Urinary bladder (tissue), 3 donors: ENCODE measurements at regions not wholly inside any gene's neighbourhood (a gene's known extent, or its start where the extent isn't known, plus 50 kb on each side); places are given as distances from the start of the nearest gene placed in this dataset.

Source experiments
- DNase-seq: peaks from one replicate; pipeline ENCODE4 v3.0.0-alpha.2; 2015; ENCODE audit errors: extremely low spot score
- H3K27ac ChIP-seq: one replicate; pipeline ENCODE4 v1.5.1; 2013; ENCODE audit warnings: low read depth, mild to moderate bottlenecking, moderate library complexity
- H3K36me3 ChIP-seq: one replicate; pipeline ENCODE4 v1.6.1; 2013; ENCODE audit warnings: mild to moderate bottlenecking, moderate library complexity; ENCODE audit not compliant: insufficient read depth
- H3K4me1 ChIP-seq: one replicate; pipeline ENCODE4 v1.6.1; 2013; ENCODE audit warnings: mild to moderate bottlenecking, moderate library complexity; ENCODE audit not compliant: insufficient read depth
- H3K4me3 ChIP-seq: one replicate; pipeline ENCODE4 v1.5.1; 2013; ENCODE audit warnings: low read depth, low read length
- WGBS: extraction: QIAGEN DNeasy Blood & Tissue Kit; methylation state at CpG from one replicate; pipeline ENCODE4 v1.1.7; 2013; 5-methylcytosine and 5-hydroxymethylcytosine counted together
- donor health status: healthy with polysubstance abuse.
- donor health status: healthy.

DNA sequence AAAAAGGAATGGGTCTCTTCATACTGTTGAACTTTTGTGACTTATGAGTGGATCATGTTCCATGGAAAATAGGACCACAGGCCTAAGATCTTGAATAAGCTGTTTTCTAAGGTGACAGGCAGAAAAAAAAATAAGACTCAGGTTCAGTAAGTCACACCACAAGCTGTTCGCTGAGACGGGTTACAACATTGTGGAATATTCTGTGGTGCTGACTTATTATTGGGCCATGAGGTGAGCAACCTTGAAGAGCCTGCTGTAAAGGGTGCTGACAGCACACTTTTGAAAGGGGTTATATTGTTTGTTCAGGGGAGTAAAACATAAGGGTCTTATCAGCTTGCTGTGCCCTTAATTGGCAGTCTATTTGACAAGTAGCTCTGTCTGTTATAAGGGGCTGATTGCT lies 439.8 kb upstream of the SLC14A2 start:
- no peak for DNase-seq
- H3K4me3 ChIP-seq = no peak overlapping the region
- WGBS = 97% methylated on average over 2 of the region's 2 CpGs
- no peak overlapping the region for H3K27ac ChIP-seq
- no peaks in the 10 kb centered on the region for H3K36me3 ChIP-seq
- H3K4me1 ChIP-seq = no peaks in the 10 kb centered on the region

DNA sequence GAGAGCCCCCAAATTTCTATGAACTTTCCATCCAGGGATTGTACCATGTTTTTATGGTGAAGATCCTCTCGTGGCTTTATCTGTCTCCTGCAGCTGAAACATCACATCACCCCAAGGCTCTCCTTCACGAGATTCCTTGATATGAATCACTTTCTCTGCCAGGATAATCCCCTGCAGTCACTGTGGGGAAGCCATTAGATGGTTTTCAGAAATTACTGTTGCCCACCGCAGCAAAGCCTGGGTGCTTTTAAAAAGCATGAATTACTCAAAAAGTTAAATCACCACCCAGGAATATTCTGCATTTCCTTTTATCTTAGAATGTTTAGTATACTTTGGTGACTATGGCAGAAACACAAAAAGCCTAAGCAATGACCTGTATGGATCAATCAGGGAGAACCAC lies 428.4 kb upstream of the SLC14A2 start:
- no peak for DNase-seq
- H3K4me1 ChIP-seq = no peaks in the 10 kb centered on the region
- WGBS = 67% methylated on average over 3 of the region's 3 CpGs
- H3K36me3 ChIP-seq = no peaks in the 10 kb centered on the region
- H3K4me3 ChIP-seq = no peak overlapping the region
- no peak overlapping the region for H3K27ac ChIP-seq

DNA sequence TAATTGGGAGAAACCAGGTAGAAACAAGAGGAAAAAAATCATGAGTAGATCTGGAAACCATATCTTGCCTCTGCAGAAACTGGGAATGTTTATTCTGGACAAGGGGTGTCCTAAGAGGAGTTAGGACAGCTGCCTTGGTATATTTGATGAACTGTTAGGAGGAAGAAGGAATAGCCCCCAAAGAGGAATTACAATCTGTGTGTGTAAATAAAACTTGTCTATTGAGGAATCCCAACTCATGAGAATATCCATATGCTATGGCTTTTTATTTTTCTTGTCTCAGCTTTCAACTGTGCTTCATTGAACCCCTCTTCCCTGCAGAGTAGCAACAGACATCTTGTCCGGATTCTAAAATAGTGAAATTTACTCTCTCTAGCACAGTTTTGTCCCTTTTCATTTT lies 423.5 kb upstream of the SLC14A2 start:
- Histone ChIP-seq H3K27ac (no peak overlapping the region), H3K36me3 (no peaks in the 10 kb centered on the region), H3K4me1 (no peaks in the 10 kb centered on the region), H3K4me3 (no peak overlapping the region)
- no peak for DNase-seq
- WGBS = 93% methylated on average over 1 of the region's 1 CpG

DNA sequence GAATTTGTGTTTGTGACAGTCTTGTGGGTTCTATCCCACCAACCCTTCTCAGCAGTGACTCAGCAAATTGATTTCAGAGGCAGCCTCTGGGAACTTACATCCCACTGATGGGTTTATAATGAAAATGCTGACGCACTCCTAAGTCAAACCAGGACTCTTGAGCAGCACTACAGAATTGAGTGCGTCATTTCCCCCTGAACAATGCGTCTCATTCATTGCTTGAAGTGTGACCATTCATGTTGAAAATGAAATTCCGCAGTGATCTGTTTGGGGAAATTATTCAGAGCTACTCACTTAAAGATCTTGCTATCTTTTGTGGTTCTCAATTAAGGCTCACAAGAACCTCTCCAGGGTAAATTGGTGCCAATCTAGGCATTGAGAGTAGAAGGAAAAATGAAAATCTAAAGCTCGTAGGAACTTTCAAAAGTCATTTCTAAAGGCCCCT lies 417.7 kb upstream of the SLC14A2 start:
- WGBS = 88% methylated on average over 5 of the region's 5 CpGs

GRCh38 chr18:45198526-45198925 lies 416.8 kb upstream of the SLC14A2 start:
- no peak overlapping the region for H3K4me3 ChIP-seq
- H3K36me3 ChIP-seq = no peaks in the 10 kb centered on the region
- H3K27ac ChIP-seq = no peak overlapping the region
- DNase-seq = no peak
- H3K4me1 ChIP-seq = no peaks in the 10 kb centered on the region

More for the DNA sequence above, 417.7 kb upstream of the SLC14A2 start:
- DNase-seq = no peak
- Histone ChIP-seq H3K36me3 (no peaks in the 10 kb centered on the region), H3K4me3 (no peak overlapping the region), H3K27ac (no peak overlapping the region), H3K4me1 (no peaks in the 10 kb centered on the region)

GRCh38 chr18:45201029-45201428 lies 414.2 kb upstream of the SLC14A2 start:
- no peak for DNase-seq
- H3K4me3 ChIP-seq = no peak overlapping the region
- WGBS = 99% methylated on average over 2 of the region's 2 CpGs
- H3K36me3 ChIP-seq = no peaks in the 10 kb centered on the region
- H3K27ac ChIP-seq = no peak overlapping the region
- H3K4me1 ChIP-seq = no peaks in the 10 kb centered on the region

DNA sequence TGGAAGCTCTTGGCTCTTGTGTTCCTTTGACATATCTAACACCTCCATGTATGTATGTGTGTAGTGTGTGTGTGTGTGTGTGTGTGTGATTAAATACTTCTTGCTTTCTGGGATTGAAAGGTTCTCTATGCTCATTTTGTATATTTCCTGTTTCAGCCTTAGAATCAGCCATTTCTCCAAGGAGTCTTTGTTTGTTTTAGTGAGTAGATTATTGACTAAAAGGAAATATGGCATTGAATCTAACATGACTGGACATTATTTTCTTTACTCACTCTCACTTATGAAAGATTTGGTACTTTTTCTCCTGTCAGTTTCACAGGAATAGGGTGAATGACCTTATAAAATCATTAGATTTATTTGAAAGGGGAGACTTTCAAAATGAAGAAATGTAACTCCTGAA lies 413.8 kb upstream of the SLC14A2 start:
- Histone ChIP-seq H3K4me3 (no peak overlapping the region), H3K4me1 (no peaks in the 10 kb centered on the region), H3K36me3 (no peaks in the 10 kb centered on the region), H3K27ac (no peak overlapping the region)
- no peak for DNase-seq

DNA sequence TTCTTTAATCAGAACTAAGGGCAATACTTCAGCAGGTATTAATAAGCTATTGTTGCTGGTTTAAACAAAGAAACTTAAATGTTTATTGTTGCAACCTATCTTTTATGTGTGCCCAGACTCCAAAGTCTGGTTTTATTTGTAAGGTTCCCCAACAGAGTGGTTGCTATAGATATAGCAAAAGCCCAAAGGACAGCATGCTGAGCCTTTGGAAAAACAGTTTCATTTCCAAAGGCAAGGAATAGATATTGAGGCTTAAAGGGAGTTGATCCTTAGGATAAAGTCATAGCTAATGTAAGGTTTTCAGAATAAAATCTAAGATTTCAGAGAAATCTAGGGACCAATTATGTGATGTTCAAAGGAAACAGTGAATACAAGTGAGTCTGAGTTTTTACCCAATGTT lies 413.2 kb upstream of the SLC14A2 start:
- no peak for DNase-seq

DNA sequence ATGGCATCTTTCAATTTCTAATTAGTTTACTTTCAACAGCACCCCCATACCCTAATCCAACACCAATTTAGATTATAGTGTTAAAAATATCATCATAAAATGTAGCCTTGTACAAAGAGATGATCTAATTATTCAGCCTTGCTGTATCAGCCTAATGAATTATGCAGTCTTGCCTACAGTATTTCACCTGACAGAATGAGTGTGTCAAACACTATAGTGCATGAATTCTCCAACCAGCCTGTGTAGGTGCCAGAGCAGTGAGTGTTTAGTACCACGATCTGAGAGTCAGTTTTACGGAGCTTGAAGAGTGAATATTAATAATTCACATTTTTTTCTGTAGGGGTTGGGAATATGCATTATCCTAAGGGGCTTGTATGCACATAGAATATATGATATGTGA lies 411.6 kb upstream of the SLC14A2 start:
- H3K27ac ChIP-seq = no peak overlapping the region
- H3K36me3 ChIP-seq = no peaks in the 10 kb centered on the region
- no peaks in the 10 kb centered on the region for H3K4me1 ChIP-seq
- H3K4me3 ChIP-seq = no peak overlapping the region
- WGBS = 89% methylated on average over 2 of the region's 2 CpGs
- DNase-seq = no peak

More for the DNA sequence above, 413.2 kb upstream of the SLC14A2 start:
- Histone ChIP-seq H3K36me3 (no peaks in the 10 kb centered on the region), H3K27ac (no peak overlapping the region), H3K4me1 (no peaks in the 10 kb centered on the region), H3K4me3 (no peak overlapping the region)

DNA sequence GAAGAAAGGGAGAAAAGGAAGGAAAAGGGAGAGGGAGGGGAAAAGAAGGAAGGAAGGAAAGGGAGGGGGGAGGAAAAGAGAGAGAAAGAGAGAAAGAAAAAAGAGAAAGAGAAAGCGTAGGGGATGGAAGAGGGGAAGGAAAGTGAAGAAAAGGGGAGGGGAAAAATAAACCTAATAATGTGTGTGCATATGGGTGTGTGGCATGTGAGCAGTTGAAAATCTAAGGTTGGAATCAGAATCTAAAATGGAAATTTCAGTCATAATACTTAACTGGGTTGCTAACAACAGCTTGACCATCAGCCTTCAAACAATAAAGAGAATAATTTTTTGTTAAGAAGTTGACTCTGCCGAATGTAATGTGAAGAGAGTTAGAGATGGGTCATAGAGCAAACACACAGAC lies 407.9 kb upstream of the SLC14A2 start:
- Histone ChIP-seq H3K36me3 (no peaks in the 10 kb centered on the region), H3K27ac (no peak overlapping the region), H3K4me3 (no peak overlapping the region), H3K4me1 (no peaks in the 10 kb centered on the region)
- 84% methylated on average over 2 of the region's 2 CpGs for WGBS
- DNase-seq = no peak

GRCh38 chr18:45208164-45208563 lies 407.1 kb upstream of the SLC14A2 start:
- Histone ChIP-seq H3K4me1 (no peaks in the 10 kb centered on the region), H3K27ac (no peak overlapping the region), H3K4me3 (no peak overlapping the region), H3K36me3 (no peaks in the 10 kb centered on the region)
- no peak for DNase-seq
- WGBS = 88% methylated on average over 7 of the region's 7 CpGs

GRCh38 chr18:45212181-45213039 lies 402.9 kb upstream of the SLC14A2 start:
- Histone ChIP-seq H3K4me1 (no peaks in the 10 kb centered on the region), H3K4me3 (no peak overlapping the region), H3K27ac (no peak overlapping the region), H3K36me3 (no peaks in the 10 kb centered on the region)
- WGBS = 62% methylated on average over 13 of the region's 13 CpGs
- DNase-seq = no peak

GRCh38 chr18:45213040-45213333 lies 402.3 kb upstream of the SLC14A2 start:
- WGBS = 100% methylated on average over 1 of the region's 1 CpG
- Histone ChIP-seq H3K4me3 (no peak overlapping the region), H3K4me1 (no peaks in the 10 kb centered on the region), H3K27ac (no peak overlapping the region), H3K36me3 (no peaks in the 10 kb centered on the region)
- no peak for DNase-seq

DNA sequence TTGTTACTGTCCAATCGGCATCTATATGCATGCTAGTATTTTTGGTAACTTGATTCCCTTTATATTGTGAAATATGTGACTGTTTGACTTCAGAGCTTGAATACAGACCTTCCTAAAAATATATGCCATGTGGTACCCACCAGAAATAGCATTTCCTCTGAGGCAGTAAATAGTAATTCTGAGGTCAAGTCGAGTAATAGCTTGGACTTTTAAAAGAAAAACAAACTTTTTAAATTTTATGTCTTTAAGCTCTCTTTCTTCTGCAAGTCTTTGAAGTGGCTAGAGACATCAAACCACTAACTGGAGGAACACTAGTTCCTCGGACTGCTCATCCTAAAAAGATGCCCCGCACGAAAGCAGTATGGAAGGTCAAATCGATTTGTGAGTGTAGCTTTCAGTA lies 396.8 kb upstream of the SLC14A2 start:
- H3K36me3 ChIP-seq = no peaks in the 10 kb centered on the region
- WGBS = 69% methylated on average over 6 of the region's 6 CpGs
- H3K27ac ChIP-seq = no peak overlapping the region
- H3K4me3 ChIP-seq = no peak overlapping the region
- DNase-seq = no peak
- no peaks in the 10 kb centered on the region for H3K4me1 ChIP-seq

DNA sequence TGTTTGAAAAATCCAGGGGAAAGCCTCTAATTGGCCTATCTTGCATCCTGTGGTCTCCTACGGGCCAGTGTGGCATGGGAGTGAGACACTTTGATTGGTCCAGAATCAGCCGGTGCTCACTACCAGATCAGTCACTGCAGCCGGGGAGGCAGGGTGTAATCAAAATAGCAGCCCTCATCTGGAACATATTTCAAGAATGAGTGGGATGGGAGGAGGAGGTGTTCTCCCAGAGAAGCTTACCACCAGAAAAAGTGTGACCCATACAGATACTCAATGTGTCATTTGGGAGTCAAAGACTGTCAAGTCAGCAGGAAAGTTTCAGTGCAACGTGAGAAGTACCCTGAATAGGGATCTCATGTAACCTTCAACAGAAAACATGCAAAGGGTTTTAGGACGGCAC lies 393.9 kb upstream of the SLC14A2 start:
- H3K27ac ChIP-seq = no peak overlapping the region
- H3K4me3 ChIP-seq = no peak overlapping the region
- DNase-seq = no peak
- H3K4me1 ChIP-seq = no peaks in the 10 kb centered on the region
- WGBS = 90% methylated on average over 5 of the region's 5 CpGs
- H3K36me3 ChIP-seq = no peaks in the 10 kb centered on the region
